Activated CD8-positive, alpha-beta memory T cell treated with anti-CD3 and anti-CD28 coated beads, Interleukin-2, amount 50 U/mL, for 1 hour (primary cell): ENCODE measurements at regions not wholly inside any gene's neighbourhood (a gene's known extent, or its start where the extent isn't known, plus 50 kb on each side); places are given as distances from the start of the nearest gene placed in this dataset.
"Not testable (repeated sequence)": the region's sequence is repeated elsewhere in the genome, so short reads cannot be mapped to it uniquely, and the experiment has no call there.

Experiments used
- DNase-seq: peaks from one replicate; pipeline ENCODE4 v3.0.0-alpha.2; 2020; ENCODE audit errors: extremely low read depth

- DNase-seq, result no peak
Observed at GRCh38 chr6:134821928-134822864, 127.7 kb downstream of the ALDH8A1 start.

DNA sequence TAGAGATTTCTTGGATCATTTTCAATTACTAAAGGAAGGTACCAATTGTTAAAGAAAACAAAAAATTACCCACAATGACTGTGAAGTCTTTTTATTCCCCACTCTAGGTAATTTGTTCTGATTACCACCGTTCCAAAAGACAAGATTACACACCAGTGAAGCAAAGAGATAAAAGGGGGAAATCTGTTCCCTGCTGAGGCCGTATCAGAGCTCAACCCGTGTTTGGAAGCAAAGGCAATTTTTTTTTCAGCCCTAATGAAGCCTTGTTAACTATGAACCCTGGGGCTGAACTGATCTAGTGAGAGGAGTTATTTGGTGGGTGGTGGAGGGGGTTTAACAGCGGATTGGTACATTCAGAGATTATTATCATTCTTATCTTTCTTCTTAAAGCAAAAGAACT is 128.5 kb downstream of the ALDH8A1 start:
- DNase-seq, result no peak

DNA sequence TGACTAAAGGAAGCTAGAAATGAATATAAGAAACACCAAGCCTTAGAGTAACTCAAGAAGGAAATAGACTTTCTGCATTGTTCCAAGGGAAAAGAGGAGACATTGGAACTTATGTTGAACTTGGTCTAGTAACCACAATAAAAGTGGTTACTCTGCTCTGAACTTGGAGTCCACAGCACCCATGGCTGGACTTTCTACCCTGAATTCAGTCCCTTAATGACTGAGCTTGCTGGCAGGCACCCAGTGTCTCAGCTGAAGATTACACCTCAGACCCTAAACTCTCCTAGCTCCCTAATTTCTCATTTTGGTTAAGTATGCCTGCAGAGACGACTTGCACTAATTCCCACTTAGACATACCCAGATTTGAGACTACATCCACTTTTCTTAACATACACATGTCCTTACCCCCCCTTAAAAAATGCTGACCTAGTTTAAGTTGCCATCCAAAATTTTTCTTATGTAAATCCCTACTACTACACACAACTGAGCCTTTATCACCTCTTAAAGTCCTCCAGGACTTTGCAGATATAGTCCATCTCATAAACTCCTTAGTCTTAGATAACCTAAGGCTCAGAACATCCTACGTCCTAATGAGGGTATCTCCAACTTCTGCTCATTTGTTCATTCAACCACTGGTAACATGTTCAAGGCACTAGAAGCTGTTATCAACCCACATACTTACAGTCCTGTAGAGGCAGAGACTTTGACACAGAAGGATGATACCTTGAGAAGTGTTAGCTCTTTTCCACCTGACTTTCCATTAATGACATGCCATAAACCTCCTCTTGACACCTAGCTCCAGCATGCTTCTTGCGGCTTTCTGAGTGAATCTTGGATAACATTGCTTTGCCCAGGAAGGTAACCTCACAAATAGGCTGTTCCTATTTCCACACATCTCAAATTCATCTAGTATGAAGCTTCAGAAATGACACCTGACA is 129.8 kb downstream of the ALDH8A1 start:
- DNase-seq, result no peak

DNA sequence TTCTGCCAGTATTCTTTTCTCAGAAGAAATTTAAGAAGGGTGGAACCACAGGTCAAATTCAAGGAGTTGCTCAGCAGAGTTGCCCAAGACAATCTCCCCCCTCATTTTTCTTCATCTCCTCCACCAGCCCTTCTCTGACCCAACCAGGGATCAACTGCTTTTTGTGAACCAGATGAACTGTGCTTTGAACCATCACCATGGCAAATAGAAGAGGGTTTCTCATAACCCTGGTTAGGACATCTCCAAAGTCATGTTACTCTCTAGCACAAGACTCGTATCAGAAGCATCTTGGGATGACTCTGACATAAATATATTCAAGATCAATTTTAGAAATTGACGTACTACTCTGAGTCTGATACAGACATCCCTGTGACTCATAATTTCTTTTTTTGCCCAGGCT is 130.7 kb downstream of the ALDH8A1 start:
- DNase-seq, result no peak

DNA sequence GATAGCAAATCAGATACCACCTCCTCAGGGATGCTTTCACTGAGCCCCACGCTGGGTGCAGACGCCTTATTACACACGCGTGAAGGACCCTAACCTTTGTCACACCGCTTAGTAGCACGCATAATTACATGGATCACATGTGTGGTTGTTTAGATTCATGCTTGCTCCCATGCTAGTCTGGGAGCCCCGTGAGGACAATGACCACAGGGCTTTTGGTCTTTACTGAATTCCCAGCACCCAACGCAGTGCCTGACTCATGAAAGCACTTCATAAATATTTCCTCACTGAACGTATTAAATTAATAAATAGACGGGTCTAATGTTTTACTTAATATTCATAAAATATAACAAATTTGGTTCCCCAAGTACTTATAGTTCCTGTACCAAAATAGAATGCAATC is 132.5 kb downstream of the ALDH8A1 start:
- DNase-seq, result no peak

GRCh38 chr6:134816780-134817179 is 133.1 kb downstream of the ALDH8A1 start:
- no peak for DNase-seq

DNA sequence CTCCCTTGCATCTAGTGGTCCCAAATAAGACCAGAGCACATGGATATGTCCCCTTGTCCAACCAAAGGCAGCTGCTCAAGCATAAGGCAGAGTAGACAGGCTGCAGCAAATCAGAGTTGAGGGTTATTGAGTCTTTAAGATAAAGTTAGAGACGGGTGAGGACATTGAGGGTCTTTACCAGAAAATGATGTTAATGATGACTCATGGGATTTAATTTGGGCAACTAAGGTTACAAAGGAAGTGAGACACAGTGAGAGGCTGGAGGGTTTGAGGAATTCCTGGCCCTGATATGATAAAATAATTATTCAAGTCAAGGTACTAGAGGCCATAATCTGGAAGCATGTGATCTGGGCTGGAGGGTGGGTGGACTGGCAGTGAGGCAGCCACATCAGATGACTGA is 133.6 kb downstream of the ALDH8A1 start:
- no peak for DNase-seq

DNA sequence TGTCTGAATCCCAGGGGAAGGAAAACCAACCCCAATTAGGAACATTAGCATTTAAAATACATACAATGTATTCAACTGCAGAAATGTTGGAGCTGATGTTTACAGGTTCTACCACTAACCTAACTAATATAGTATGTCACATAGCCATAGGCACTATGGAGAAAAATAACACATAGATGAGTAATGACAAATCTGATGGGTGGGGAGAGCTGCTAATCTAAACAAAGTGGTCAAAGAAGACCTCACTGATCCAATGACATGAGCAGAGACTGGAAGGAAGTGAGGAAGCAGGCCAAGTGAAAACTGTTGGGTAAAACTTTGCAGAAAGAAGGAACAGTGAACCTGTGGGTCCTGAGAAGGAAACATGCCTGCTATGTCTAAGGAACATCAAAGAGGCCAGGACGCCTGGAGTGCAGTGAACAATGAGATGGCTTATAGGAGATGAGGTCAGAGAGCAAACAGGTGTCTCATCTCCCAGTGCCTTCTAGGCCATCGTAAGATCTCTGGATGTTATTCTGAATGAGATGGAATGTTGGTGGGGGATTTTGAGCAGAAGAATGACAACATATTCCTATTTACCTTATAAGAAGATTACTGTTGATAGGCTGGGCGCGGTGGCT is 135.7 kb downstream of the ALDH8A1 start:
- no peak for DNase-seq

DNA sequence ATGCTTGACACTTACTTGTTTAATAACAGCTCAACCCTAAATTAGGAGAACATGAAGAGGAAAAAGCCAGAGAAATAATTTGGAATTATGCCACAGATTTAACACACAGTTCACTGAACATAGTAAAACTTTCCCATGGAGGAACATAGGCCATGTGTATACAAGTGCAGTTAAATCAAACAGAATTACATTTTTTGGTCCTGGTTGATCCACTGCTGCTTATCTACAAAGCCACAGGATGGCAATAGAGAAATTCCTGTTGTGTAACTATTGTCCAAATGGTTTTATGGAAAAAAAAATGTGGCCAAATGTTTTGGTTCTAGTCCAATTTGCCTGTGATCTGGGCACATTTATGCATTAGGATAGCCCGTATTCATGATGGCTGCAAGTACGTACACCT is 136.8 kb downstream of the ALDH8A1 start:
- no peak for DNase-seq

DNA sequence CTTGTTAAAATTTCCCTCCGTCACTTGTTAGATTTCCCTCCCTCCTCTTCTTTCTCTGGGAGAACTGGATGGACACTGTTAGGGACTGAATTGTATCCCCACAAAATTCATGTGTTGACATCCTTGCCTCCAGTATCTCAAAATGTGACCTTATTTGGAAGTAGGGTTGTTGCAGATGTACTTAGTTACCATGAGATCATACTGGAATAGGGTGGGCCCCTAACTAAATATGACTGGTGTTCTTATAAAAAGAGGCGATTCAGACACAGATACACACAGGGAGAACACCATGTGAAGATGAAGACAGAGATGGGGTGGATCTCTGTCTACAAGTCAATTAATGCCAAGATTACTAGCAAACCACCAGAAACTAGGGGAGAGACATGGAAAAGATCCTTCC is 139.5 kb downstream of the ALDH8A1 start:
- DNase-seq, result no peak

- no peak for DNase-seq
Observed at GRCh38 chr6:134809130-134809529, 140.8 kb downstream of the ALDH8A1 start.

DNA sequence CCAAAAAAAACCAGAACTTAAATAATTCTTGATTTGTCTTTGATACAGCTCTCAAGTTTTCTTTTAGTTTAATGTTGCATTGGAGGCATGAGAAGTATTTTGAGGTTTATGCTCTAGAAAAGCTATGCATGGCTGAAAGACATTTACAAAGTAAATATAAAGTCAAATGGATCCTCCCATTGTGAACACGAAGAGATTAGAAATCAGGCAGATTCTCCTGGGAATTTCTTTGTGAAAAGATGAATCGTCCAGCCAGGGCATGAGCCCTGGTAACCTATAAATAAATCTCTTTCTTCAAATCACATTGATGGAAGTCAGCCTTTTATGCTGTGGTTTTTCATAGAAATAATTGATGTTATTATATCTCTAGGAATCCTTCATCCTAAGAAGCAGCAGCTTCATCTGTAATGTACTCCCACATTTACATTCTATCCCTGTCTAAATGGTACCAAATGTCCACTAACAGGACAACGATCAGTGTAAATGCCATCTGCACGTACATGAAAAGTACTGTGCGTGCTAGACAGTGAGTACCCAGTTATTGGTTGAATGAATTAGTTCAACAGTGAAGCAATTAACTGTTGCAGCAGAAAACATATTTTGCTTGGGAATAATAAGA is 143.6 kb downstream of the ALDH8A1 start:
- DNase-seq, result no peak

GRCh38 chr6:134805168-134805567 is 144.7 kb downstream of the ALDH8A1 start:
- DNase-seq, result no peak

- not testable (repeated sequence) for DNase-seq
Observed at GRCh38 chr6:134804311-134804710, 145.6 kb downstream of the ALDH8A1 start.

DNA sequence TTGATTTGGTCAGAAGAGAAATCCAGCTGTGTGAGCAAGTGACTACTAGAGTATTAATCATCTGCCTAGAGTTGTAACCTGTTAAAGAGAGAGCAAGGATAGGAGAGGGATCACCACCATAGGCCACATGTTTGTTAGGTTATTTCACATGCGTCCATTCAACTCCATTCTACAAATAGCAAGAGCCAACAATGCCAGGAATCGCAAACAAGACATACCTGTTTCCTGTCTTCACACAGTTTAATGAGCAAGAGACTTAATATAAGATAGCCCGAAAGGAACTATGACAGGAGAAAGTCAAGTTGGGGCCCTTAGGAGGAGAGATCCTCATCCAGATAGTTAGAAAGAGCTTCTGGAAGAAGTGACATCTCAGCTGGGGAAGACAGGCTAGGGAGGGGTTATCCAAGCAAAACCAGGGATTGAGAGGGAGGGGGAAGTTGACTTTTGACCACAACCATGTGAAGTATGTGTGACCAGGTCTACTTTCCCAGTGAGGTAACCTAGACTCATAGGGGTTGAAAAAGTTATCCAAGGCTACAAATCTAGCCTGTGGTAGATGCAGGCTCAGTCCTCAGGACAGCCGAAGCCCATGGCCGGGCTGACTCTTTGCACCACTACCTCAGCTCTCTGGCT is 147.4 kb downstream of the ALDH8A1 start:
- DNase-seq, result no peak

DNA sequence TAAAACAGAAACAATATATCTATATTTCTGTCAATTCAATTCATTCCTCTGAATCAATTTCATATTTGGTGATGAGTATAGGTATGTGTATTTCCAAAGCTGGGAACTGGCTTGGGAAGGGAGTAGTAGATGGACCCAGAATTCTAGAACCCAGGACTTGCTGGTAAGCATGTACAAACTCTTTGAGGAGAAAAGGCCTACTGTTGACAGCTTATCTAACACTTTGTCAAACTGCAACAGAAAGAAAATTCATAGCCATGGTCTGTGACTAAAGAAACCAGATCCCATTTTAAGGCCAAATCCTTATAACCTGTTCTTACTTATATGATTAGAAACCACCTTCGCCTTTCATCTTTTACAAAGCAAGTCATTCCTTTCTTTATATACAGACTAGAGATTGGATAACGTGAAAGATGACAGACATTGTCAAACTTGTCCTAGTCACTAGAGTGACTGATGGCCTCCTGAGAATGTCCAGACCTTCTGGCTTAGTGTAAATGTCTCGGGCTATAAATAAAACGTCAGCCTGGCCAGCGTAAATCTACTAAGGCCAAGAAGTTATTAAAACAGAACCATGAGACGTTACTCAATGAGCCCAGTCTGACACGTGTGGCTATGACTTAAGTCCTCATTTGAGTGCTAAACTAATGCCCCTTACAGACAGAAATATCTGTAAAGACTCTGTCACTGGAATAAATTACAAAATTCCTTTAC is 152.3 kb downstream of the ALDH8A1 start:
- DNase-seq, result no peak

DNA sequence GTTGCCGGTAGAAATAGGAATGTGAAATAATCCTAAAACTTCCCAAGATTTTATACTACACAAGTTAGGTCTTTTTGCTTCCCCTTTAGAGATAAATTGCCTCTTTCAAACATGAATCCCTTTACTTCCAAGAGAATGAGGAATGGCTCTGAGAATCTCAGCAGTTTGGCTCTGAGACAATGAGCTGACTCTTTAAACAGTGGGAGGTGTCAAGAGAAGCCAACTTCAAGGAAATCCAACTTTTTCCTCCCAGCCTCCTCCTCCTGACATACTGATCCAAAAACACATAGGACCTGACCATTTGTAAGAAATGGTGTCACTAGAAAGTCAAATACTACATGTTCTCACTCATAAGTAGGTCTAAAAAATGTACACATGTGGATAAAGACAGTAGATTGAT is 154.2 kb downstream of the ALDH8A1 start:
- DNase-seq, result no peak

DNA sequence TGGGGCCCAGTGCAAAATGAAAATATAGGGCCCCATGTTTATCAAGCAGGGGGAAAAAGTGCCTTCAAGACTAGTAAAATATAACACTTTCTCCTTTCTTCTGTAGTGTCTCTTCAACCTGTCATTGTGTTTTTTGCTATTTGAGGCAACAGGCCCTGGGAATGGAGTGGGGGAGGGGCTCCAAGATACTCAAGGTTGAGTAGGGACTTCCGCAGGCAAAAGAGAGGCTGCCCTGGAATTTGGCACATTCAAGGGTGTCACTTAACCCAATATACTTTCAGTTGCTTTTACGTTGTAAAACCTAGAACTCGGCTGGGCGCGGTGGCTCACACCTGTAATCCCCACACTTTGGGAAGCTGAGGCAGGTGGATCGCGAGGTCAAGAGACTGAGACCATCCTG is 154.9 kb downstream of the ALDH8A1 start:
- no peak for DNase-seq

DNA sequence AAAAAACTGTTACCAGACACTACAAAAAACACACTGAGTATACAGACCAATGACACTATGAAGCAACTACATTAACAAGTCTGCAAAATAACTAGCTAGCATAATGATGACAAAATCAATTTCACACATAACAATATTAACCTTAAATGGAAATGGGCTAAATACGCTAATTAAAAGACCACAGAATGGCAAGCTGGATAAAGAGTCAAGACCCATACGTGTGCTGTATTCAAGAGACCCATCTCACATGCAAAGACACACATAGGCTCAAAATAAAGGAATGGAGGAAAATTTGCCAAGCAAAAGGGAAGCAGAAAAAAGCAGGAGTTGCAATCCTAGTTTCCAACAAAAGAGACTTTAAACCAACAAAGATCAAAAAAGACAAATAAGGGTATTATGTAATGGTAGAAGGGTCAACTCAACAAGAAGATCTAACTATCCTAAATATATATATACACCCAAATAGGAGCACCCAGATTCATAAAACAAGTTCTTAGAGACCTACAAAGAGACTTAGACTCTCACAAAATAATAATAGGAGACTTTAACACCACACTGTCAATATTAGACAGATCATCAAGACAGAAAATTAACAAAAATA is 158.6 kb downstream of the ALDH8A1 start:
- not testable (repeated sequence) for DNase-seq

- no peak for DNase-seq
Observed at GRCh38 chr6:134787261-134787877, 162.5 kb downstream of the ALDH8A1 start.
